Cardiac septum (tissue), 1 donor: ENCODE measurements at regions not wholly inside any gene's neighbourhood (a gene's known extent, or its start where the extent isn't known, plus 50 kb on each side); places are given as distances from the start of the nearest gene placed in this dataset.
"Not testable (repeated sequence)": the region's sequence is repeated elsewhere in the genome, so short reads cannot be mapped to it uniquely, and the experiment has no call there.

Experiments
- DNase-seq: peaks from one replicate; pipeline ENCODE4 v3.0.0-alpha.2; 2020; ENCODE audit warnings: low spot score
- intact Hi-C: fragments of 100-400 bp; cut with DNase I; formaldehyde crosslinking; loops from one replicate; pipeline ENCODE4 v1.14.0; 2022
- donor health status: DM: no; HTN: no; CAD: no.

DNA sequence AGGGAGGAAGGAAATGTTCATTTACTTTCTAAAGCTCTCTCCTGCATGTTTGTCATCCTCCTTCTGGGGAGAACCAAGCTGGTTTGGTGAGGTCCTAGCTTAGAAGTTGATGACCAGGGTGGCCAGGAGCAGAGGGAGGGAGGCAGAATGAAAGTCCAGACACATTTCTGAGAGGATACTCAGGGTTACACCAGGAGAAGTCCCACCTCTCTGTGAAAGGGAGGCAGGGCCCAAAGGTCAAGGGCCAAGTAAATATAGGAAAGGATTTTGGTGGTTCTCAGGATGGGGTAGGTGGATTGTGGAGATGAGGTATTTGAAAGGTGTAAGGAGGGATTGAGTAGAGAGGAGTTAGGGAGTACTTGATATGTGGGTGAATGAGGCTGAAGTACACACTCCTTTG is 58.0 kb upstream of the FBXO11 start:
- intact Hi-C loops = no loop called here

DNA sequence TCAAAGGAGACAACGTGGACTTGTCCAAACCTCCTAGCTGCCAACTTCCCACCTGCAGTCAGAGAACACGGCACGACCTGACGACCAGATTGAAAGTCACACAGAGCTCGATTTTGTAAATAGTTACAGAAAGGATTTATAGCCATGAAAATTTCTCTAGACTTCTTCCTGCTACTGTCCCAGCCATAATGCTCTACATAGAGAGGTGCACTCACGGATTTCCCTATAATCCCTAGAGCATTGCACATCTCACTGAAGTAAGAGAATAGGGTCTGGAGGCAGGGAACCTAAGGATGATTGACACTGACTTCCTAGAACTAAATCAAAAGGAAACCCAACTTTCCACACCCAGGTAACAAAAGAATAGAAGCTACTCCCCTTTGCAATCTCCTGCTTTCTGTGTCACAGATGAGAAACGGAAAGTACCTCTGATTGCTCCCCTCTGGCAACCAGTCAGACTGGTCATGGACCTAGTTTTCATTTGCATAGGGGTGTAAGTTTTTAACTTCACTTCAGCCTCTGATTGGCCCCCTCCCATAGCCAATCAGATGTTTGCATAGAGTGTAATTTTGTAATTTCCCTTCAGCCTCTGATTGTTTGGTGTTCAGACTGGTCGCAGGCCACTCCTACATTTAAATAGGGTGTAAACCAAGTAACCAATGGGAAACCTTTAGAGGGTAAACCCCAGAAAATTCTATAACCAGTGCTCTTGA is 58.6 kb upstream of the FBXO11 start:
- intact Hi-C loops = no loop called here
- no peak for DNase-seq

More for the DNA sequence above, 58.0 kb upstream of the FBXO11 start:
- no peak for DNase-seq

DNA sequence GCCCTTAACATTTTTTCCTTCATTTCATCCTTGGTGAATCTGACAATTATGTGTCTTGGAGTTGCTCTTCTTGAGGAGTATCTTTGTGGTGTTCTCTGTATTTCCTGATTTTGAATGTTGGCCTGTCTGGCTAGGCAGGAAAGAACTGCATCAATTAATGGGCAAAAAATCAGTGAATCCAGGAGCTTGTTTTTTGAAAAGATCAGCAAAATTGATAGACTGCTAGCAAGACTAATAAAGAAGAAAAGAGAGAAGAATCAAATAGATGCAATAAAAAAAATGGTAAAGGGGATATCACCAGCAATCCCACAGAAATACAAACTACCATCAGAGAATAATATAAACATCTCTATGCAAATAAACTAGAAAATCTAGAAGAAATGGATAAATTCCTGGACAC is 70.4 kb upstream of the FBXO11 start:
- intact Hi-C loops = not testable (repeated sequence)

DNA sequence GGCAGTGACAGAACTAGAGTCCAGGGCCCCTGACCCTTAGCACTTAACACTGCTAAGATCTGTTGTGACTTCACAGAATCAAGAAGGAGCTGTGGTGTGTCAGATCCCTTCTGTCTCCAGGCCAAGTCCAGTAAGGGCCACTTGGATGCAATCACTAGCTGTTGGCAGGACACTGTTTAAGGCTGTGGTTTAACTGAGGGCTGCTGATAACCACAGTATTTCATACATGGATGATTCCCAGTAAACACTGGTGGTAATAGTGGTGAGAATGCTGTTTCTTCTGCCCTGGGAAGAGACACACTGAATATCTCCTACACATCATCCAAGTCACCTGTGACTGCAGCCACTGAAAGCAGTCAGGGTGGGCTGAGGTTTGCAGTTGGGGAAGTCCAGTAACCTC is 77.7 kb upstream of the FBXO11 start:
- DNase-seq = no peak
- intact Hi-C loops = no loop called here

More for the DNA sequence above, 70.4 kb upstream of the FBXO11 start:
- not testable (repeated sequence) for DNase-seq

DNA sequence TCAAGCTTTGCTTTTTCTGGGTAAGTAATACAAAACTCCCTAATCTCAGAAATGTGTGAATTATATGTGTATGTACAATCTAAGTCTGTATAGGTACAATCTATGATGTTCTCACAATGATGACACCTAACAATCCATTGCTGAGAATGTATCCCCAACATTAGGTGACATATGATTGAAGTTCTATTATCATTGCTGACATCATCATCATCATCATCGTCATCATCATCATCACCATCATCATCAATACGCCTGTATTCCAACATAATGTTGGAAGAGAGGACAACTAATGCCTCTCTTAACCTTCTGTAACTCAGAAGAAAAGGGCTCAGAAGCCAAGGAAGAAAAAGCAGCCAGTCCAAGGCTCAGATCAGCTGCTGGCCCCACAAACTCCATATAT is 84.2 kb upstream of the FBXO11 start:
- intact Hi-C loops = no loop called here

DNA sequence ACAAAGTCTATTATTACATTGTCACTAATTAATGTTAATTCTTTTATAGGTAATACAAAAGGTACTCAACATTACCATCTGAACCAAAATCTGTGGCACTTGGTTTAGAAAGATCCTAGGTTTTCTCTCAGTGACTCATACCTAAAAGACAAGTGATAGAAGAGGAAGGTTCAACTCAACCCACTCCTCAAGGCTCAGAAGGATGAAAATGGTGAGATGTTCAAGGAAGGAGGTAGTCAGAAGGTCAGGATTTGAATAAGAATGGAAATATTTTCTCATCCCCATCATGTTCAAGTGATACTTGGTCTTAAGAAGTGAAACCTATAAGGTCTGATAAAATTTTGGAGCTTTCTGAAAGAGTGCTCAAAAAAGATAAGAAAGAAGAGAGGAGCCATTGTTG is 86.4 kb upstream of the FBXO11 start:
- intact Hi-C loops = no loop called here

More for the DNA sequence above, 84.2 kb upstream of the FBXO11 start:
- DNase-seq = no peak

DNA sequence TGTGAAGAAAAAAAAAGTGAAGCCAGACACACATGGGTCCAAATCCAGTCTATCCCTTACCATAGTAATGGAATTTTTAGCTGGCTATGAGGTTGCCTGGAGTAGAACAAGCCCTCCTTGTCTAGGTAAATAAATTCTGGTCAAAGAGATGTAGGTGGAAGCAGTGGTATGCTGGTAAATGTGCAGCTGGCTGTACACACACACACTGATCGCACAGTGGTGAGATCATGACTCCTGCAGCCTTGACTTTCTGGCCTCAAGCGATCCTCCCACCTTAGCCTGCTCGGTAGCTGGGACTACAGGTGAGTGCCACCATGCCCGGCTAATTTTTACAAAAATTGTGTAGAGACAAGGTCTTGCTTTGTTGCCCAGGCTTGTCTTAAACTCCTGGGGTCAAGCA is 90.5 kb upstream of the FBXO11 start:
- DNase-seq = no peak
- intact Hi-C loops = no loop called here

More for the DNA sequence above, 86.4 kb upstream of the FBXO11 start:
- DNase-seq = no peak

DNA sequence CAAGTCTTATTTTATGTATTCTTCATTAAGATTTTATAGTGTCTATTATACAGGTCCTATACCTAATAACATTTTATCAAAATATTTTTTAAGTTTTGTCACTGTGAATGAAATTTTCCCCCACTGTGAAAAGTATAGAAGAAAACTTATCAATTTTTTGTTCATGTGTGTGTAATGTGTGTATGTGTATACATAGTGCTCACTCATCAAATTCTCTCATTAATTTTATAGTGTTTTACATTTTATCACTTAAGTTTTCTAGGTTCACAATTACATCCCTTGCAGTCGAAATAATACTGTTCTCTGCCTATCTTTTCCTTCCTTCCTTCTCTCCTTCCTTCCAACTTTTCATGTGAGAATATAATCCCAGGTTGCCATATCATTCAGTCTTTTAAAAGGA is 93.2 kb upstream of the FBXO11 start:
- intact Hi-C loops = no loop called here
- no peak for DNase-seq

DNA sequence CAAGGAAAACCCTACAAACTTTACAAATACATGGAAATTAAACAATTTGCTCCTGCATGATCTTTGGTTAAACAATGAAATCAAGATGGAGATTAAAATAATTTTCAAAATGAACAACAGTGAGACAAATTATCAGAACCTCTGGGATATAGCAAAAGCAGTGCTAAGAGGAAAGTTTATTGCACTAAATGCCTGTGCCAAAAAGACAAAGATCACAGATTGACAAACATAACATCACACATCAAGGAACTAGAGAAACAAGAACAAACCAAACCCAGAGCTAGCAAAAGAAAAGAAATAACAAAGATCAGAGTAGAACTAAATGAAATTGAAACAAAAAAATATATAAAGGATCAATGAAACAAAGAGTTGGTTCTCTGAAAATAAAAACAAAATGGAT is 95.2 kb upstream of the FBXO11 start:
- intact Hi-C loops = no loop called here
- no peak for DNase-seq

DNA sequence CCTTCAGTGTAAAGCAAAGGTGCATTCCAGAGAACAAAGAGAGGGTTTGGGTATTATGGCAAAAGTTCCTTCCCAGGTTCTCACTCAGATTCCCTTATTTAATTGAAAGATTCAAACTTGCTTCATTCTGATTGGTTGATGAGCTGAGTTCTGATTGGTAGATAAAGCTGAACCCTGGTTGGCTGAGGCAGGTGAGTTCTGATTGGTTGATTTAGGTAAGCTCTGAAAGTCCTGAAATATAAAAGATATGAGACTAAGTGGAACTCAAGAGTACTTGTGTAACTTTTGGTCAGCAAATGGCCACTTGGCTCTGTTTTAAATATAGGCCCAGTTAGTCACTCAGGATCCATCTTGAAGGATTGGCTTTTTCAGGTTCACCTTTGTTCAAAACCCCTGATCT is 99.8 kb upstream of the FBXO11 start:
- no peak for DNase-seq
- intact Hi-C loops = no loop called here

DNA sequence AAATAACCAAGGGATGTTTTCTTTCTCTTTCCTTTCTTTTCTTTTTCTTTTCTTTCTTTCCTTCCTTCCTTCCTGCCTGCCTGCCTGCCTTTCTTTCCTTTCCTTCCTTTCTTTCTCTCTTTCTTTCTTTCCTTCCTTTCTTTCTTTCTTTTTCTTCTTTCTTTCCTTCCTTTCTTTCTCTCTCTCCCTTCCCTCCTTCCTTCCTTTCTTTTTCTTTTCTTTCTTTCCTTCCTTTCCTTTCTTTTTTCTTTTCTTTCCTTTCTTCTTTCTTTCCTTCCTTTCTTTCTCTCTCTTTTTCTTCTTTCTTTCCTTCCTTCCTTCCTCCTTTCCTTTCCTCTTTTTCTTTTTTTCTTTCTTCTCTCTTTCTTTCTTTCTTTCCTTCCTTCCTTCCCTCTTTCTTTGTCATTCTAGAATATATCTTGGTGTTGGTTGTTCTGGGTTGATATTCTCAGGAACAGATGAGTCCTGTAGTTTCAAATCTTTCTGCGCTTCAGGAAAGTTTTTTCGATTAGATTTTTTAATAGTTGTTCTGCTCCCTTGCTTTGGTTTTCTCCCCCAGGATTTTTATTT is 101.5 kb upstream of the FBXO11 start:
- DNase-seq = no peak
- intact Hi-C loops = no loop called here

DNA sequence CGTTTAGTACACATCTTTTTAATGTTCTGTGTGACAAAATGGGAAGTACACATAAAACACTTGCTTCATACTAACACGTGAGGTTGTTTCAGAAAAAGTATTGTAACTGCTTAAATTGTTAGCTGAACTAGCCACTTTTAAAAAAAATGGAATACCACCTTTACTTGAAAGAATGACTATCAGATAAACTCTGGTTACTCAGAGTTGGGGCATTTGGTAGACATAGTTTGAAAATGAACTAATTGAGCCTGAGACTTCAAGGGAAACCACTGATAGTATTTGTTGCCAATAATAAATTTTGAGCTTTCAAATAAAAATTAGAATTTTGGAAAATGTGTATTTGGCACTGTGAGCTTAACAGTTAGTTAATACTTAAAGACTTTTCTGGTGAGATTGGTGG is 103.0 kb upstream of the FBXO11 start:
- intact Hi-C loops = no loop called here
- DNase-seq = no peak

DNA sequence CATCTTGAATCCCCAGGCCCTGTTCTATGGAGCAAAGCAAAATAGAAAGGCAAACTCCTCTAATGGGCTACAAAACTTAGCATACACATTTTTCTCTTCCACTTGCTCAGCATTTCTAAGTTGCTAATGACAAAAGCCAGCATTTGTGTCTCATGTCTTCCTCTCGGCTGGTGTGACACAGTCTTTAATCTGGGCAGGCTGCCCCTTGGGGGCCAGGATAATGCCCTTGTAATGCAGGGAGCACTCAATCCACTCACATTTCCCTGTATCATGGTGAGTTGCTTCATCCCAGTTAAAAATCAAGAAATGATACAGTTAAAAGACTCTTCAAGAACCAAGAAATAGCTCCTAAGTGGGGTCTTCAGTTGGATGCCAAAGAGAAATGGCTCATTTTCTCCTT is 109.1 kb upstream of the FBXO11 start:
- intact Hi-C loops = no loop called here
- DNase-seq = no peak

DNA sequence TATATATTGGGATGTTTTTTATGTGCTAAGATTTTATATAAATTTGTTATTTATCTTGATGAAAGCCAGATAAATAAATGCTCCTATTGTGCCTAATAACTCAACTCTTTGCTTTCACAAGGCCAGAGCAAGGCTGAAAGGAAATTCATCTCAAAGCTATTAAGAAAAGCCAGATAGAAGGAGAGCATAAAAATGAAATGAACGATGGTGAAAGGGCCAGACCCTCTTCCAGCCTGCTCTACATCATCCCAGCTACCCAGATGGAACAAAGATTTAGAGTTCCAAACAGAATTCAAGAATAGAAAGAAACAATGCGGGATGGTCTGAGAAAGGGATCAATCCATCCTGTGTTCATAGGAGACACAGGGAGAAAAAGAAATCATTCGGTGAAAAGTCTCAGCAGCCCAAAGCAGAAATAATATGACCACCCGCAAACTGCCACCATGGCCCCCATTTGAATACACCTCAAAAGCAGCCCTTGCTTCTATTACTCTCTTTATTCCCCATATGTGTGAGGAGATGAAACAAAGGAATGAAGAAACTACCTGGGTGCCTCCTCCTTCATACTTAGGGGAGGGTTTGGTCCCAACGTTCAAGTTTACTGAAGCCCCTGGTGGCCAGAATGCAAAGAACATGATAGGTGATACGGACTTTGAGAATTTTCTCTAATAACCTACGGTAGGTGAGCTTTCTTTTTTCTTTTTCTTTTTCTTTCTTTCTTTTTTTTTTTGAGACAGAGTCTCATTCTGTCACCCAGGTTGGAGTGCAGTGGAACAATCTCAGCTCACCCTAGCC is 110.1 kb upstream of the FBXO11 start:
- DNase-seq = no peak
- intact Hi-C loops = no loop called here

DNA sequence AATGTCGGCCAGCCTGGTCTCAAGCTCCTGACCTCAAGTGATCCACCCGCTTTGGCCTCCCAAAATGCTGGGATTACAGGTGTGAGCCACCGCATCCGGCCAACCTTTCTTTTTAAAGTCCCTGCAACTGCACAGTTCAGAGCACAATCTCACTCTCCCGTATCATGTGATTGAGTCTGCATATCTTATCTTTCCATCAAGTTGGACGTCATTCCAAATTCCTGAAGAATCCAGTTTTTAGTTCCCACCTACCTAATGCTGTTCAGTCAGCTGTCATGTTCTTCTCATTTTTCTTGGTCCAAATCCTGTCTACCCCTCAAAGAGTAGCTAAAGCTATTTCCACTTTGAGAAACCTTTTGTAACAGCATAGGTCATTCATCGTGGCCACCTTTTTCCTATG is 110.8 kb upstream of the FBXO11 start:
- intact Hi-C loops = no loop called here
- DNase-seq = no peak

DNA sequence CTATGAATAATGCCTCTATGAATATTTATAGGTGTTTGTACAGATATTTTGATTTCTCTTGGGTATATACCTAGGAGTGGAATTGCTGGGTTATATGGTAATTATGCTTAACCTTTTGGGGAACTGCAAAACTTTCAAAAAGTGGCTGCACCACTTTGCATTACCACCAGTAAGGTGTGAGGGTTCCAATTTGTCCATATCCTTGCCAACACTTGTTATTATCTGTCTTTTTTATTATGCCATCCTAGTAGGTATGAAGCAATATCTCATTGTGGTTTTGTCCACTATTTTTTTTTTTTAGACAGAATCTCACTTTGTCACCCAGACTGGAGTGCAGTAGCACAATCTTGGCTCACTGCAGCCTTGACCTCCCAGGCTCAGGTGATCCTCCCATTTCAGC is 112.2 kb upstream of the FBXO11 start:
- intact Hi-C loops = no loop called here
- no peak for DNase-seq

DNA sequence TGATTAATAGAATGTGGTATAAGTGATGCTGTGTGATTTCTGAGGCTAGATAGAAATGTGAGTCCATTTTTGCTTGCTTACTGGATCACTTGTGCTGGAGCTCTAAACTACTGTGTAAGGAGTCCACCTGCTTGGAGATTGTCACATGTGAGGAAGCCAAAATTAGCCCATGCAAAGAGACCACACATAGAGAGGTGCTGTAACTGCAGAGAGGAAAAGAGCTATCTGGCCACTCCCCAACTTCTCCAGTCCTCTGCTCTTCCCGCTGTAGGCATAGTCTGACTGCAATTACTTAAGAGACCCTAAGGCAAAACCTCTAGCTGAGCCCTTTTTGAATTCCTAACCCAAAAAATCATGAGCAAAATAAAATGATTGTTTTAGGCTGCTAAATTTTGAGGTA is 120.6 kb upstream of the FBXO11 start:
- intact Hi-C loops = no loop called here
- no peak for DNase-seq

DNA sequence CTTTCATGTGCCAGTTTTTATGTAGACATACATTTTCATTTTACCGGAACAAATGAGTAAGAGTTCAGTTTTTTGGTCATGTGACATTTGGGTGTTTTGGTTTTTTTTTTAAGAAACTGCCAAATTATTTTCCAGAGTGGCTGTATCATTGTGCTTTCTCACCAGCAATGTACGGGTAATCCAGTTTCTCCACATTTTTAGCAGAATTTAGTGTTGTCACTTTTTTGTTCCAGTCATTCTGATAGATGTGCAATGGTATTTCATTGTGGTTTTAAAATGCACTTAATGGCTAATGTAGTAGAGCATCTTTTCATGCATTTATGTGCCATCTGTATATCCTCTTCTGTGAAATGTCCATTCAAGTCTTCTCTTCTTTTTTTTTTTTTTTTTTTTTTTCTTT is 126.5 kb upstream of the FBXO11 start:
- DNase-seq = no peak
- intact Hi-C loops = no loop called here

DNA sequence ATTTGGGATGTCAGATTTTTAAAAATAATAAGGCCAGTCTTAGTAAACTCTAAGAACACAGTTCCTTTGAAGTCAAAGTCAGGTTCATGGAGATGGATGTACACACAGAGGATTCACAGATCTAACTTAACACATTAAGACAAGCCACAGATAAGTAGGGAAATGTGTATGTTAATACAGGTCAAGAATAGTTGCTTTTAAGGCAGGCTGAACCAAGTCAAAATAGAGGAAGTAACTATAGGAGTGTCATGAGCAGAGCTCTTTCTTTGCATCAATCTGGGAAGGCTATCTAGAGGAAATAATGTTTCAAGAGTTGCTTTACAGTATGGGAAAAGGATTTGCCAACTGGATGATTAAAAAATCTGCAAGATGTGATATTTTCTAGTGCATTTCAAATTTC is 128.0 kb upstream of the FBXO11 start:
- intact Hi-C loops = no loop called here

DNA sequence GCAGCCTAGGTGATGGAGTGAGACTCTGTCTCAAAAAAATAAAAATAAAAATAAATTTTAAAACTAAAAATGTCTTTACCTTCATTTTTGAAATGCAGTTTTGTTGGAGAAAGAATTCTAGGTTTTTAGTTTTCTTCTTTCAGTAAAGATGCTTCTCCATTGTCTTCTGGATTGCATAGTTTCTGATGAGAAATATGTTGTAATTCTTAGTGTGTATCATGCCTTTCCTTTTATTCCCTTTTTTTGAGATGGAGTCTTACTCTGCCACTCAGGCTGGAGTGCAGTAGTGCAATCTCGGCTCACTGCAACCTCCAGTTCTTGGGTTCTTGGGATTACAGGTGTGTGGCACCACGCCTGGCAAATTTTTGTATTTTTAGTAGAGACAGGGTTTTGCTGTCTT is 130.0 kb upstream of the FBXO11 start:
- intact Hi-C loops = no loop called here

More for the DNA sequence above, 128.0 kb upstream of the FBXO11 start:
- DNase-seq = no peak

More for the DNA sequence above, 130.0 kb upstream of the FBXO11 start:
- DNase-seq = no peak
